Stomach (tissue), 4 donors: ENCODE measurements at regions not wholly inside any gene's neighbourhood (a gene's known extent, or its start where the extent isn't known, plus 50 kb on each side); places are given as distances from the start of the nearest gene placed in this dataset.

Experiments
- CTCF ChIP-seq, 7 experiments: fragments of 450-650 bp in 4 of 7; fragments of 200-600 bp in 3 of 7; sonication (generic) in 3 of 7; IDR thresholded peaks; one replicate each; pipeline ENCODE4 v1.5.1; 2016 to 2019; ENCODE audit warnings: antibody characterized with exemption in 7 of 7, control low read depth in 2 of 7, mild to moderate bottlenecking in 1 of 7
- POLR2A ChIP-seq, 4 donors: fragments of 450-650 bp; IDR thresholded peaks; one replicate each; pipeline ENCODE4 v1.6.1; 2016; ENCODE audit warnings: antibody characterized with exemption in 4 of 4, control low read depth in 2 of 4, mild to moderate bottlenecking in 1 of 4, moderate library complexity in 1 of 4

GRCh38 chr18:38957736-38958135 lies 1392.1 kb upstream of the CELF4 start:
- no peak for TF ChIP-seq CTCF (IDR thresholded peaks at IDR 0.05)
- no peak for TF ChIP-seq POLR2A (IDR thresholded peaks at IDR 0.05)
